ENCODE measurements at regions not wholly inside any gene's neighbourhood (a gene's known extent, or its start where the extent isn't known, plus 50 kb on each side); places are given as distances from the start of the nearest gene placed in this dataset.
A peak's percentile ranks its signal among the peaks of the same experiment; 100 is the strongest.

- no peaks in the 10 kb centered on the region for H3K4me1 ChIP-seq
- ATAC-seq (no peak), DNase-seq (no peak)
- H3K4me3 ChIP-seq = no peak overlapping the region
- H3K27me3 ChIP-seq (ENCODE audit: insufficient read depth in 3 of 3, low read length in 2 of 3) = no peaks in the 10 kb centered on the region
- H3K9me3 ChIP-seq = no peaks in the 10 kb centered on the region
- intact Hi-C loops (cut with DNase I) = no loop called here
- H3K36me3 ChIP-seq (ENCODE audit: insufficient read depth in 1 of 2, low read depth in 1 of 2) = no peaks in the 10 kb centered on the region
- TF ChIP-seq CTCF (IDR thresholded peaks at IDR 0.05) = no peak
- 32 to 38% (median 36%) methylated on average over 5 of the region's 5 CpGs for WGBS, 3 donors
- H3K27ac ChIP-seq = no peak overlapping the region
Measured at GRCh38 chr2:122960759-122961641, 1064.1 kb upstream of the CNTNAP5 start.

GRCh38 chr2:122966461-122966860 lies 1058.6 kb upstream of the CNTNAP5 start:
- ATAC-seq (no peak), DNase-seq (no peak)
- Histone ChIP-seq H3K4me3 (no peak overlapping the region), H3K36me3 (ENCODE audit: insufficient read depth in 1 of 2, low read depth in 1 of 2) (no peaks in the 10 kb centered on the region), H3K27ac (no peak overlapping the region), H3K9me3 (no peaks in the 10 kb centered on the region), H3K27me3 (ENCODE audit: insufficient read depth in 3 of 3, low read length in 2 of 3) (no peaks in the 10 kb centered on the region), H3K4me1 (no peaks in the 10 kb centered on the region)
- intact Hi-C loops (cut with DNase I) = no loop called here
- 43 to 79% (median 73%) methylated on average over 2 of the region's 2 CpGs for WGBS, 3 donors
- TF ChIP-seq CTCF (IDR thresholded peaks at IDR 0.05) = no peak

- ATAC-seq (no peak), DNase-seq (no peak)
- no peaks in the 10 kb centered on the region for H3K27me3 ChIP-seq (ENCODE audit: insufficient read depth in 3 of 3, low read length in 2 of 3)
- no peaks in the 10 kb centered on the region for H3K9me3 ChIP-seq
- H3K36me3 ChIP-seq (ENCODE audit: insufficient read depth in 1 of 2, low read depth in 1 of 2) = no peaks in the 10 kb centered on the region
- intact Hi-C loops (cut with DNase I) = no loop called here
- no peaks in the 10 kb centered on the region for H3K4me1 ChIP-seq
- no peak overlapping the region for H3K4me3 ChIP-seq
- WGBS, 3 donors = 76 to 85% (median 81%) methylated on average over 1 of the region's 1 CpG
- TF ChIP-seq CTCF (IDR thresholded peaks at IDR 0.05) = no peak
- no peak overlapping the region for H3K27ac ChIP-seq
Measured at GRCh38 chr2:122977580-122977979, 1047.5 kb upstream of the CNTNAP5 start.

GRCh38 chr2:122980671-122981070 lies 1044.4 kb upstream of the CNTNAP5 start:
- intact Hi-C loops (cut with DNase I) = no loop called here
- no peaks in the 10 kb centered on the region for H3K36me3 ChIP-seq (ENCODE audit: insufficient read depth in 1 of 2, low read depth in 1 of 2)
- no peaks in the 10 kb centered on the region for H3K27me3 ChIP-seq (ENCODE audit: insufficient read depth in 3 of 3, low read length in 2 of 3)
- no peak overlapping the region for H3K27ac ChIP-seq
- TF ChIP-seq CTCF (IDR thresholded peaks at IDR 0.05) = no peak
- ATAC-seq (peak in 2 of 4 donors; percentile 61 to 73), DNase-seq (peak; percentile 33 to 87)
- no peak overlapping the region for H3K4me3 ChIP-seq
- H3K9me3 ChIP-seq = no peaks in the 10 kb centered on the region
- 41 to 53% (median 42%) methylated on average over 5 of the region's 5 CpGs for WGBS, 3 donors
- no peaks in the 10 kb centered on the region for H3K4me1 ChIP-seq
